K562 (cell line): ENCODE measurements at regions not wholly inside any gene's neighbourhood (a gene's known extent, or its start where the extent isn't known, plus 50 kb on each side); places are given as distances from the start of the nearest gene placed in this dataset.

Experiments
- ATAC-seq: fragments of 200-7000 bp; cut with Tn5 transposase; 3 replicates; pipeline ENCODE4 v1.9.1; 2020; ENCODE audit warnings: moderate library complexity
- BruUV-seq: library from RNA; stranded (reverse); fragments of 400-500 nt; replicated peaks from 2 replicates; lab custom pipeline; 2021; lab: Mats Ljungman, UMichigan
- CTCF ChIA-PET: fragments of 300-600 bp; formaldehyde crosslinking; extraction: SDS; loops from one replicate; lab custom pipeline; 2021; ENCODE audit warnings: low intra/inter-chr PET ratio; lab: Yijun Ruan, JAX
- POLR2A ChIA-PET: fragments of 300-600, 350-650 bp; sonication (Branson Sonifier 250); formaldehyde crosslinking; extraction: SDS; loops from one replicate; lab custom pipeline; 2021; ENCODE audit warnings: antibody characterized with exemption, inconsistent platforms; lab: Yijun Ruan, JAX
- DNase-seq, 4 experiments: peaks; one replicate each; pipeline versions ENCODE4 v3.0.0 to v3.0.0-alpha.2; 2011 to 2018; ENCODE audit warnings: low spot score in 3 of 4, mixed read lengths in 3 of 4; ENCODE audit errors: extremely low read depth in 1 of 4
- FAIRE-seq: peaks from 2 replicates; lab custom pipeline; 2011; peaks lifted over from hg19 to GRCh38; lab: Jason Lieb, UNC
- H2AFZ ChIP-seq: 2 replicates; pipeline ENCODE4 v1.6.0; 2011; ENCODE audit warnings: low read depth, low read length, control low read depth, inconsistent platforms
- H3K27ac ChIP-seq: fragments of 200-600 bp; 3 replicates; pipeline ENCODE4 v1.8.0; 2011; ENCODE audit warnings: low read depth, mild to moderate bottlenecking, control low read depth, inconsistent platforms, low read length, moderate library complexity, mixed read lengths; ENCODE audit errors: extremely low read depth
- H3K27me3 ChIP-seq, 2 experiments: fragments of 300-600 bp in 1 of 2; 2 replicates in 1 of 2; 3 replicates in 1 of 2; pipeline versions ENCODE4 v1.6.0 to v1.8.0; 2011; ENCODE audit warnings: inconsistent platforms in 2 of 2, low read length in 2 of 2, mild to moderate bottlenecking in 1 of 2, mixed read lengths in 1 of 2, moderate library complexity in 1 of 2; ENCODE audit not compliant: control insufficient read depth in 2 of 2, insufficient read depth in 2 of 2
- H3K36me3 ChIP-seq: fragments of 300-600 bp; 3 replicates; pipeline ENCODE4 v1.8.0; 2011; ENCODE audit warnings: mild to moderate bottlenecking, low read length, inconsistent platforms; ENCODE audit not compliant: control insufficient read depth, insufficient read depth
- H3K4me1 ChIP-seq, 2 experiments: fragments of 200-600 bp in 1 of 2; replicated peaks in 1 of 2; 2 replicates in 1 of 2; 3 replicates in 1 of 2; pipeline versions ENCODE4 v1.5.1 to v1.8.0; 2011; ENCODE audit warnings: inconsistent platforms in 2 of 2, low read length in 2 of 2, mild to moderate bottlenecking in 1 of 2, mixed read lengths in 1 of 2, moderate library complexity in 1 of 2; ENCODE audit not compliant: control insufficient read depth in 2 of 2, insufficient read depth in 2 of 2
- H3K4me2 ChIP-seq: 2 replicates; pipeline ENCODE4 v1.6.1; 2011; ENCODE audit warnings: low read length, control low read depth, inconsistent platforms, mixed read lengths; ENCODE audit not compliant: insufficient read depth
- H3K4me3 ChIP-seq: fragments of 200-600 bp; sonication (generic), shearing (Covaris generic); 2 replicates; pipeline ENCODE4 v1.5.1; 2016; ENCODE audit warnings: control low read depth, inconsistent platforms
- H3K79me2 ChIP-seq: fragments of 200-600 bp; 3 replicates; pipeline ENCODE4 v1.8.0; 2011; ENCODE audit warnings: low read length, inconsistent platforms; ENCODE audit not compliant: control insufficient read depth, insufficient read depth
- H3K9ac ChIP-seq, 2 experiments: 2 replicates each; pipeline versions ENCODE4 v1.6.0 to v1.6.1; 2011; ENCODE audit warnings: low read depth in 2 of 2, low read length in 2 of 2, control low read depth in 1 of 2, inconsistent platforms in 1 of 2, mild to moderate bottlenecking in 1 of 2, mixed read lengths in 1 of 2; ENCODE audit not compliant: insufficient read depth in 1 of 2
- H3K9me1 ChIP-seq: one replicate; pipeline ENCODE4 v1.6.0; 2011; ENCODE audit warnings: inconsistent platforms, mild to moderate bottlenecking, low read length, moderate library complexity; ENCODE audit not compliant: control insufficient read depth, insufficient read depth
- H3K9me3 ChIP-seq: replicated peaks from 2 replicates; pipeline ENCODE4 v1.5.1; 2011; ENCODE audit warnings: low read depth, low read length, inconsistent platforms; ENCODE audit not compliant: control insufficient read depth, insufficient read depth
- H4K20me1 ChIP-seq: replicated peaks from 2 replicates; pipeline ENCODE4 v1.6.1; 2011; ENCODE audit warnings: low read length, inconsistent platforms, mixed read lengths; ENCODE audit not compliant: control insufficient read depth, insufficient read depth
- ASH1L ChIP-seq: fragments of 450-650 bp; IDR thresholded peaks from 2 replicates; pipeline ENCODE4 v1.6.1; 2018; ENCODE audit warnings: borderline replicate concordance, mild to moderate bottlenecking, low read depth; ENCODE audit not compliant: partially characterized antibody
- HDGF ChIP-seq: fragments of 450-650 bp; IDR thresholded peaks from 2 replicates; pipeline ENCODE4 v1.6.1; 2016
- KLF10 ChIP-seq: fragments of 250-450 bp; sonication (Bioruptor Pico); IDR thresholded peaks from 2 replicates; pipeline ENCODE4 v1.6.1; 2021; ENCODE audit warnings: matching md5 sums
- MCM2 ChIP-seq: fragments of 450-650 bp; IDR thresholded peaks from 2 replicates; pipeline ENCODE4 v1.6.1; 2017; ENCODE audit warnings: low read depth, mild to moderate bottlenecking
- POLR2AphosphoS5 ChIP-seq: IDR thresholded peaks from 2 replicates; pipeline ENCODE4 v1.6.1; 2011; ENCODE audit warnings: mild to moderate bottlenecking, low read depth, low read length, moderate library complexity; ENCODE audit not compliant: control insufficient read depth, insufficient read depth
- RBM25 ChIP-seq: fragments of 200-400 bp; formaldehyde crosslinking; IDR thresholded peaks from 2 replicates; pipeline ENCODE4 v1.6.1; 2018; ENCODE audit warnings: low read length, low read depth, moderate library complexity; ENCODE audit not compliant: severe bottlenecking
- RHOXF2B ChIP-seq: fragments of 250-450 bp; sonication (Bioruptor Pico); conservative IDR thresholded peaks from 2 replicates; pipeline ENCODE4 v1.5.1; 2021
- SREBF2 ChIP-seq: sonication (generic); formaldehyde crosslinking; IDR thresholded peaks from 2 replicates; pipeline ENCODE4 v1.4.0; 2020; ENCODE audit warnings: mild to moderate bottlenecking, missing genetic modification reagents
- SRF ChIP-seq, 2 experiments: fragments of 250-450, 450-650 bp in 1 of 2; sonication (Bioruptor Pico) in 1 of 2; sonication (generic) in 1 of 2; formaldehyde crosslinking; IDR thresholded peaks; 2 replicates each; pipeline versions ENCODE4 v1.5.0 to v1.5.1; 2020 to 2022; ENCODE audit warnings: mild to moderate bottlenecking in 1 of 2, missing genetic modification reagents in 1 of 2
- TEAD1 ChIP-seq, 2 experiments: fragments of 450-650 bp in 1 of 2; sonication (generic) in 1 of 2; formaldehyde crosslinking; IDR thresholded peaks; 2 replicates each; pipeline versions ENCODE4 v1.4.0 to v1.8.0; 2020 to 2022; ENCODE audit warnings: mild to moderate bottlenecking in 2 of 2, missing genetic modification reagents in 1 of 2
- THRAP3 ChIP-seq: fragments of 450-650 bp; IDR thresholded peaks from 2 replicates; pipeline ENCODE4 v1.6.1; 2016; ENCODE audit warnings: mild to moderate bottlenecking, inconsistent platforms, borderline replicate concordance
- ZKSCAN3 ChIP-seq: fragments of 250-450 bp; sonication (Bioruptor Pico); IDR thresholded peaks from 2 replicates; pipeline ENCODE4 v1.4.0; 2020
- ZNF224 ChIP-seq: sonication (generic); formaldehyde crosslinking; IDR thresholded peaks from 2 replicates; pipeline ENCODE4 v1.8.0; 2022; ENCODE audit warnings: mild to moderate bottlenecking, missing genetic modification reagents
- ZNF507 ChIP-seq: conservative IDR thresholded peaks from 2 replicates; pipeline ENCODE4 v1.6.1; 2017; ENCODE audit warnings: missing genetic modification characterization, missing compliant biosample characterization
- ZZZ3 ChIP-seq: fragments of 450-650 bp; IDR thresholded peaks from 2 replicates; pipeline ENCODE4 v1.6.1; 2016; ENCODE audit warnings: antibody characterized with exemption, mild to moderate bottlenecking, moderate library complexity
- WGBS: fragments of 100-300 bp; shearing (Covaris generic); methylation state at CpG from one replicate; pipeline ENCODE4 v1.1.6; 2016; ENCODE audit warnings: low coverage, mixed read lengths; ENCODE audit not compliant: insufficient coverage; ENCODE audit errors: missing lambda C conversion rate; 5-methylcytosine and 5-hydroxymethylcytosine counted together
- in situ Hi-C: fragments of 300-500 bp; cut with MboI; formaldehyde crosslinking; loops from 4 replicates; pipeline ENCODE4 v1.15.0; 2018; ENCODE audit warnings: inconsistent platforms, mixed read lengths
- intact Hi-C: fragments of 100-400 bp; cut with micrococcal nuclease; formaldehyde crosslinking; loops from 2 replicates; pipeline ENCODE4 v1.14.2; 2022
- TF ChIP-seq, protein P1 (sequence below): fragments of 450-650 bp; conservative IDR thresholded peaks from 2 replicates; pipeline ENCODE4 v1.6.1; 2016; ENCODE audit warnings: missing genetic modification characterization, low read depth, mild to moderate bottlenecking, control low read depth, missing compliant biosample characterization

DNA sequence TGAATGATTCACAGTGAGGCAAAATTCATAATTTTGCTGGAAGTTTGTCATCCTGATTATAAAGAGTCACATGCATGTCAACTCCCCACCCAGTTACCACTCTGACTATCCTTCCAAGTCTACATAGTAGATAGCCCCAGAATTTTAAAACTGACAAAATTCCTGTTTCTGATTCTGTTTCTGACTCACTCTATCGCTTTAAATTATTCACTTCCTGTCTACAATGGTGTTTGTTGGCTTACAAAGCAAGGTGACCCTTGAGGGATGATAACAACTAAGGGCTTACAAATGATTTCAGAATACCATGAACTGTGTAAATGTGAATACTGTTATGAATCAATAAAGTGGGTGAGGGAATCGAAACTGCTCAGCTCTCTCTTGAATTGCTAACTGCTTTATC is 98.7 kb upstream of the KL start:
- Histone ChIP-seq H3K9ac (no peak overlapping the region), H3K9me3 (no peaks in the 10 kb centered on the region), H3K4me1 (no peaks in the 10 kb centered on the region), H3K27me3 (no peaks in the 10 kb centered on the region; a peak in 1 of 5 replicates), H2AFZ (no peak overlapping the region), H3K36me3 (no peaks in the 10 kb centered on the region), H3K9me1 (no peaks in the 10 kb centered on the region), H3K79me2 (no peaks in the 10 kb centered on the region), H3K27ac (no peak overlapping the region), H3K4me3 (no peak overlapping the region), H3K4me2 (no peak overlapping the region), H4K20me1 (no peaks in the 10 kb centered on the region)
- DNase-seq = no peak
- no TSS peak for BruUV-seq
- CTCF ChIA-PET = no interaction called here
- no peak for FAIRE-seq
- in situ Hi-C loops = no loop called here
- intact Hi-C loops = no loop called here
- POLR2A ChIA-PET = no interaction called here
- 0% methylated on average over 2 of the region's 2 CpGs for WGBS
- no peak for TF ChIP-seq MCM2
- TF ChIP-seq ZKSCAN3 (CRISPR knock-in tag) = no peak
- TF ChIP-seq SRF (CRISPR knock-in tag; IDR thresholded peaks at IDR 0.05) = no peak
- no peak for TF ChIP-seq ZNF507
- TF ChIP-seq RHOXF2B = no peak
- TF ChIP-seq THRAP3 = no peak
- no peak for TF ChIP-seq SREBF2
- TF ChIP-seq HDGF = no peak
- no peak for TF ChIP-seq ZNF224 (CRISPR knock-in tag)
- TF ChIP-seq RBM25 = no peak
- no peak for TF ChIP-seq ASH1L
- TF ChIP-seq ZZZ3 = no peak
- TF ChIP-seq, protein P1, sequence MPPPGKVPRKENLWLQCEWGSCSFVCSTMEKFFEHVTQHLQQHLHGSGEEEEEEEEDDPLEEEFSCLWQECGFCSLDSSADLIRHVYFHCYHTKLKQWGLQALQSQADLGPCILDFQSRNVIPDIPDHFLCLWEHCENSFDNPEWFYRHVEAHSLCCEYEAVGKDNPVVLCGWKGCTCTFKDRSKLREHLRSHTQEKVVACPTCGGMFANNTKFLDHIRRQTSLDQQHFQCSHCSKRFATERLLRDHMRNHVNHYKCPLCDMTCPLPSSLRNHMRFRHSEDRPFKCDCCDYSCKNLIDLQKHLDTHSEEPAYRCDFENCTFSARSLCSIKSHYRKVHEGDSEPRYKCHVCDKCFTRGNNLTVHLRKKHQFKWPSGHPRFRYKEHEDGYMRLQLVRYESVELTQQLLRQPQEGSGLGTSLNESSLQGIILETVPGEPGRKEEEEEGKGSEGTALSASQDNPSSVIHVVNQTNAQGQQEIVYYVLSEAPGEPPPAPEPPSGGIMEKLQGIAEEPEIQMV (tag) = no peak
- no peak for TF ChIP-seq TEAD1 (CRISPR knock-in tag; IDR thresholded peaks at IDR 0.05)
- no peak for TF ChIP-seq POLR2AphosphoS5
- TF ChIP-seq KLF10 (CRISPR knock-in tag) = no peak
- no peak for ATAC-seq
